ENCODE measurements at regions not wholly inside any gene's neighbourhood (a gene's known extent, or its start where the extent isn't known, plus 50 kb on each side); places are given as distances from the start of the nearest gene placed in this dataset.

- TF ChIP-seq, protein P1, sequence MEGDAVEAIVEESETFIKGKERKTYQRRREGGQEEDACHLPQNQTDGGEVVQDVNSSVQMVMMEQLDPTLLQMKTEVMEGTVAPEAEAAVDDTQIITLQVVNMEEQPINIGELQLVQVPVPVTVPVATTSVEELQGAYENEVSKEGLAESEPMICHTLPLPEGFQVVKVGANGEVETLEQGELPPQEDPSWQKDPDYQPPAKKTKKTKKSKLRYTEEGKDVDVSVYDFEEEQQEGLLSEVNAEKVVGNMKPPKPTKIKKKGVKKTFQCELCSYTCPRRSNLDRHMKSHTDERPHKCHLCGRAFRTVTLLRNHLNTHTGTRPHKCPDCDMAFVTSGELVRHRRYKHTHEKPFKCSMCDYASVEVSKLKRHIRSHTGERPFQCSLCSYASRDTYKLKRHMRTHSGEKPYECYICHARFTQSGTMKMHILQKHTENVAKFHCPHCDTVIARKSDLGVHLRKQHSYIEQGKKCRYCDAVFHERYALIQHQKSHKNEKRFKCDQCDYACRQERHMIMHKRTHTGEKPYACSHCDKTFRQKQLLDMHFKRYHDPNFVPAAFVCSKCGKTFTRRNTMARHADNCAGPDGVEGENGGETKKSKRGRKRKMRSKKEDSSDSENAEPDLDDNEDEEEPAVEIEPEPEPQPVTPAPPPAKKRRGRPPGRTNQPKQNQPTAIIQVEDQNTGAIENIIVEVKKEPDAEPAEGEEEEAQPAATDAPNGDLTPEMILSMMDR (IDR thresholded peaks at IDR 0.05) = no peak
- TF ChIP-seq POLR2A (IDR thresholded peaks at IDR 0.05) = no peak
Observed at GRCh38 chr1:168375566-168376300, 95.1 kb downstream of the TBX19 start.

All from adrenal gland (tissue), 5 donors.